Fibroblast of villous mesenchyme (primary cell): ENCODE measurements at regions not wholly inside any gene's neighbourhood (a gene's known extent, or its start where the extent isn't known, plus 50 kb on each side); places are given as distances from the start of the nearest gene placed in this dataset.
"Not testable (repeated sequence)": the region's sequence is repeated elsewhere in the genome, so short reads cannot be mapped to it uniquely, and the experiment has no call there.

Experiments used
- DNase-seq: peaks from one replicate; pipeline ENCODE4 v3.0.0-alpha.2; 2010; ENCODE audit warnings: low read depth
- H3K4me3 ChIP-seq: 2 replicates; pipeline ENCODE4 v1.5.1; 2011; ENCODE audit warnings: low read depth, mild to moderate bottlenecking, low read length
- TF ChIP-seq, protein P1 (sequence below): IDR thresholded peaks from 2 replicates; pipeline ENCODE4 v1.5.1; 2012; ENCODE audit warnings: low read depth, mild to moderate bottlenecking, low read length; ENCODE audit not compliant: insufficient read depth

DNA sequence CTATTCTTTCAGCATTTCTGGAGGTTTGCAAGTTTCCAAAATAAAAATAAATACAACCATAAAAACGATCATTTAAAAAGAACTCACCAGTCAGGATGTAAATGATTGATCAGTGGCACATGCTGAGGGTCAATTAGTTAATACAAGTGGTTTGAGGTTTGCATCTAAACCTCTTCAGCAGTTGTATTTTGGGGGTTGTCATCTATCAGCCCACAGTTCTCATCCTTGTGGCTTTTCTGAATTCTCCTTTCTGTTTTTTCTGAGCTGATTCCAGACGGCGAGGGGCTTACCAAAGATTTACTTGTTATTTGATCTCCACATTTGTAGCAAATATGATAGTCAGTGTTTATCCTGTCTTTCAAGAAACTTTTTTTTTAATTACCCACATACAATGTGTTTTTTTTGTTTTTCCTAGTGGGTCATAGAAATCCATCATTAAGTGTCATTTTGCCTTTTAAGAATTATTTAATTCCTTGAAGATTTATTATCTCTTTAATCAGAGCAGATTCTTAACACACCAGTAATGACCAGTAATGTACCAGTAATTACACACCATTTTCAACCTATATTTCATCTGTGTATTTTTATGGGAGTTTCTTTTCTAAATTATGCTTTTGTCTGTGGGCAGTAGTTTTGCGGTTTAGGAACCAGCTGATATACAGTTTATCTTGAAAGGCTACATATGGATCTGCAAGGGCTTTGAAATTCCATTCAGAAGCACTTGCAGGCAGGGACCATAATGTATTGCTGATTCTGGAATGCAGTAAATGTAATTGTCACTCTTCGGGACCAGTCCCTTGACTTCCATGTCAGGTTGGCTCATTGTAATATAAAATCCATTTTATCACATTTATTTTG is 56.3 kb upstream of the DAAM1 start:
- H3K4me3 ChIP-seq, result no peak overlapping the region
- peak; percentile 57 for DNase-seq
- TF ChIP-seq, protein P1, sequence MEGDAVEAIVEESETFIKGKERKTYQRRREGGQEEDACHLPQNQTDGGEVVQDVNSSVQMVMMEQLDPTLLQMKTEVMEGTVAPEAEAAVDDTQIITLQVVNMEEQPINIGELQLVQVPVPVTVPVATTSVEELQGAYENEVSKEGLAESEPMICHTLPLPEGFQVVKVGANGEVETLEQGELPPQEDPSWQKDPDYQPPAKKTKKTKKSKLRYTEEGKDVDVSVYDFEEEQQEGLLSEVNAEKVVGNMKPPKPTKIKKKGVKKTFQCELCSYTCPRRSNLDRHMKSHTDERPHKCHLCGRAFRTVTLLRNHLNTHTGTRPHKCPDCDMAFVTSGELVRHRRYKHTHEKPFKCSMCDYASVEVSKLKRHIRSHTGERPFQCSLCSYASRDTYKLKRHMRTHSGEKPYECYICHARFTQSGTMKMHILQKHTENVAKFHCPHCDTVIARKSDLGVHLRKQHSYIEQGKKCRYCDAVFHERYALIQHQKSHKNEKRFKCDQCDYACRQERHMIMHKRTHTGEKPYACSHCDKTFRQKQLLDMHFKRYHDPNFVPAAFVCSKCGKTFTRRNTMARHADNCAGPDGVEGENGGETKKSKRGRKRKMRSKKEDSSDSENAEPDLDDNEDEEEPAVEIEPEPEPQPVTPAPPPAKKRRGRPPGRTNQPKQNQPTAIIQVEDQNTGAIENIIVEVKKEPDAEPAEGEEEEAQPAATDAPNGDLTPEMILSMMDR, result no peak

DNA sequence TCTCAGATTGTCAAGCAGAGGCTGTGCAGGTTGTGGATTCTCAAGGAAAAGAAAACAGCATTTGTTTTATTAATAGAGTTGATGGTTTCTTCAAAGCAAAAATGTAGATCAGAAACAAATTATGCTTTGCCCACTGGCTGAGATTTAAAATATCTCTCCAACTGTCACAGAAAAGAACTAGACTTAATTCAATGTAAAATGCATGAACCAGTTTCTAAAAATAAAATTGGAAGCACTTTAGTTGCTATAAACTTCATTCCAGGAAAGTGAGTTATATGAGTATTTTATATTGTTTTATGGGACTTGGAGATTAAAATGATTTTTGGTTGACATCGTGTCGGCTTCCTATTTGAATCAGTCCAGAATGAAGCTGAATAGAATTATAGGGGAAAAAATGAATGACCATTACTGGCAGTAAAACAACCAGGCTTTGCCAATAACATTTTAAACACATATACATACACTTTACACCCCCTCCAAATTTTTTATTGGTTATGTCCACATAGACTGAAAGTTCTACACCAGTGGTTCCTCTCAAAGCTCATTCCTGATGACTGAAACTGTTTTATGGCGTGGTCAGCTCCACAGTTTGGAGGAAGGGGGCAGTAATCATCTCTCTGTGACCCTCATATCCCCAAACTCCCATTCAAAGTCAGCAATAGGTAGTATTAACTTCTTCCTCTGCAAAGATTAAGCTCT is 55.5 kb upstream of the DAAM1 start:
- TF ChIP-seq, protein P1, result peak; percentile 23
- no peak for DNase-seq
- no peak overlapping the region for H3K4me3 ChIP-seq

DNA sequence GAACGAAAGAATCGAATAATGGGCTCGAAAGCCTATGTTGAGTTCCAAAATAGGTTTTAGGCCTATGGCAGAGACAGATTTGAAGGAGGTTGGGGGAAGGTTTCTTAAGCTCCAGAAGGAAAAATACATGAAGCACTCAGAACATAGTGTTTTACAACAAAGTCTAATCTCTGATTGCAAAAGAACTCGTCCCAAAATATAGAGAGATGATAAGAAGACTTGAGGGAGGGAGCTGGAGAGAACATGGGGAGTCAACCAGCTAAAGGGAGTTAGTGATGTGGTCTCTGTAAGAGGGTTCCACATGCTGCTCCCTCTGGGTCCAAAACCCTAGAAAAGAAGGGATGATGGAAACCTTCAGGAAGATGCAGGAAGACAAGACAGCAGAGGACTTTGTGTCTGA is 54.8 kb upstream of the DAAM1 start:
- H3K4me3 ChIP-seq, result no peak overlapping the region
- peak; percentile 66 for DNase-seq
- TF ChIP-seq, protein P1, result no peak

DNA sequence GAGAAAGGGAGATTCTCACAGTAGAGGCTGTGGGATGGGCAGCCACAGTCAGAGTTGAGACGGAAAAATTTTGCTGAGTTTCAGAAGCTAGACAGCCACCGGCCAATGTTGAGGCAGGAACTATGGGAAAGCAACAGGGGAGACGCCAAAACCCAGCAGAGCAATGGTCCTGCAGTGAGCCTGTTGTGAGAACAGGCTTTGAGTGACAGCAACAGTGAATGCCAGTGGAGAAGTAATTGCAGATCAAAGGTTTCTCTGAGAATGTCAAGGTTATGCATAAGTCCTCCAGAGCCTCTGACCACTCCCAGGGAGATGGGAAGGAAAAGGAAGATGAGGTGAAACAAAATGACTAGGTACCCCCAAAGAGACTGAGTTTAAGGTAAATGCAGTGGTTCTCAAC is 54.2 kb upstream of the DAAM1 start:
- DNase-seq, result no peak
- TF ChIP-seq, protein P1, result no peak
- no peak overlapping the region for H3K4me3 ChIP-seq

DNA sequence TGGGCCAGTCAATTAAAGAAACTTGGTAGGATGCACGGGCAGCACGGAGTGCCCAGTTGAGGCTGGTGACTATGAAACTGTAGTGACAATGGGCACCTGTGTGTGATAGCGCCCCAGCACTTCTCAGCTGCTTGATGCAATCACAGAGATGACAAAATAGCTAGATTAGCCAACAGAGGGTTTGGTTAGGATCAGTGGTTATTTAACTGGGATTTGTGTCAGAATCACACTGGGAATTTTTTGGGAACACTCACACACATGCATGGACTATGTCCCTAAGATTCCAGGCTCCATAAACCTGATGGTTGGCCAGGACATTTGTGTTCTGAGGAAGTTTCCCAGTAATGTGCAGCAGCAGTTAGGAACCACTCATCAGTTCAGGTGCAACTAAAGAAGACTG is 51.2 kb upstream of the DAAM1 start:
- no peak for DNase-seq
- TF ChIP-seq, protein P1, result no peak
- H3K4me3 ChIP-seq, result no peak overlapping the region

DNA sequence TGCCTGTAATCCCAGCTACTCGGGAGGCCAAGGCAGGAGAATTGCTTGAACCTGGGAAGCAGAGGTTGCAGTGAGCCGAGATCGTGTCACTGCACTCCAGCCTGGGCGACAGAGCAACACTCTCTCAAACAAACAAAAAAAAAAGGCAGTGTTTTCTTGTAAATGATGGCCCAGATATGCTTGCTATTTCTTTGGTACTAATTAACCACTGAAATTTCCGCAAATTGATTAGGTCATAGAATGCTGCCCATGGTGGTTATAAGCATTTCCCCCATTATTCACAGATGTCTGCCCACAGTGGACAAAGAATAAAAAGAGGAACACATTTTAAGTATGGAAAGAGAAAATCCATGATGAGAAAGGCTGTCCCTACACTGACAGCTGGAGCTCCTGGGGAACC is 49.9 kb upstream of the DAAM1 start:
- not testable (repeated sequence) for H3K4me3 ChIP-seq, DNase-seq
